Peyer's patch (tissue), 4 donors: ENCODE measurements at regions not wholly inside any gene's neighbourhood (a gene's known extent, or its start where the extent isn't known, plus 50 kb on each side); places are given as distances from the start of the nearest gene placed in this dataset.
A peak's percentile ranks its signal among the peaks of the same experiment; 100 is the strongest.
"Not testable (repeated sequence)": the region's sequence is repeated elsewhere in the genome, so short reads cannot be mapped to it uniquely, and the experiment has no call there.

ENCODE experiments used
- DNase-seq, 3 donors: peaks; one replicate each; pipeline ENCODE4 v3.0.0-alpha.2; 2017 to 2019
- H3K27ac ChIP-seq, 4 donors: fragments of 200-600 bp; sonication (generic); one replicate each; pipeline ENCODE4 v1.5.1; 2016 to 2019
- H3K27me3 ChIP-seq, 2 donors: fragments of 200-600 bp; sonication (generic); one replicate each; pipeline ENCODE4 v1.5.1; 2019
- H3K36me3 ChIP-seq, 3 donors: fragments of 200-600 bp; sonication (generic); one replicate each; pipeline ENCODE4 v1.5.1; 2016 to 2019
- H3K4me1 ChIP-seq, 4 donors: fragments of 200-600 bp; sonication (generic); one replicate each; pipeline ENCODE4 v1.5.1; 2016 to 2019
- H3K4me3 ChIP-seq, 4 donors: fragments of 200-600 bp; sonication (generic); 1 replicate in 3 of 4; 2 replicates in 1 of 4; pipeline ENCODE4 v1.5.1; 2016 to 2019; ENCODE audit warnings: mild to moderate bottlenecking in 1 of 4
- H3K9me3 ChIP-seq, 4 donors: fragments of 200-600 bp; sonication (generic); one replicate each; pipeline ENCODE4 v1.5.1; 2016 to 2019; ENCODE audit warnings: mild to moderate bottlenecking in 1 of 4

DNA sequence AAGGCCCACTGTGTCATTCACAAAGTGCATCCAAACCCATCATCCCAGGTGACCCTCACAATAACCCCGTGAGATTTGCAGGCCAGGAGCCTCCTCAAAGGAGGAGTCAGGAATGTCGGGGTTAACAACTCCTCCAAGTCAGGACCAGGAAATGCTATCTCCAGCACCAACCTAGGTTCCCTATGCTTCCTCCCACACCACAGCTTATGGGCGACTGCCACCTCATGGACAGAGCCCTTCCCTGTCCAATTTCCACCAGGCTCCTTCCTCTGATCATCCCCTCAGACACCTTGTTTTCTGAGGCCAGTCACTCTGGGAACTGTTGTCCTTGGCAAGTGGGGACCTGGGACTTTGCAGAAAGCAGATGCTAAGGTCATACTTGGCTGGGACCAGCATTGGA, 77.8 kb downstream of the LIMS3 start:
- not testable (repeated sequence) for H3K9me3 ChIP-seq, H3K4me1 ChIP-seq, H3K36me3 ChIP-seq, H3K27me3 ChIP-seq, H3K27ac ChIP-seq, H3K4me3 ChIP-seq
- DNase-seq: peak in 1 of 3 donors; percentile 4

DNA sequence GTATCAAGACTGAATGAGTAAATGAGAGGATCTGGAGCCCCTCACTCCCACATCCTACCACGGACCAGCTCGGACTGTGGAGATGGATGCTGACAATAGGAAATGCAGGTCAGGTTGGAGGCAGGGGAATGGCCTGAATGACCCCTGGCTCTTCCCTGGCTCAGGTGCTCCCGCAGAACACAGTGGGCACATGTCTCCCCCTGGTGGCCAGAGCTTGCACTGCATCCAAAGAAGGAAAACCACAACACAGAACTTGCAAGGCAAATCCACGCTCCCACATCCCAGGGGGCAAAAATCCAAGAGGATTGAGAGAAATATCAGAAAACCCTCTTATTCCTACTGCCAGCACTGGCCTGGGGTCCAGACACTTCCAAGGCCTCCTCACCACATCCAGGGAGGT, 82.3 kb downstream of the LIMS3 start:
- not testable (repeated sequence) for H3K4me1 ChIP-seq, H3K9me3 ChIP-seq, H3K4me3 ChIP-seq, H3K27me3 ChIP-seq, DNase-seq, H3K27ac ChIP-seq, H3K36me3 ChIP-seq

DNA sequence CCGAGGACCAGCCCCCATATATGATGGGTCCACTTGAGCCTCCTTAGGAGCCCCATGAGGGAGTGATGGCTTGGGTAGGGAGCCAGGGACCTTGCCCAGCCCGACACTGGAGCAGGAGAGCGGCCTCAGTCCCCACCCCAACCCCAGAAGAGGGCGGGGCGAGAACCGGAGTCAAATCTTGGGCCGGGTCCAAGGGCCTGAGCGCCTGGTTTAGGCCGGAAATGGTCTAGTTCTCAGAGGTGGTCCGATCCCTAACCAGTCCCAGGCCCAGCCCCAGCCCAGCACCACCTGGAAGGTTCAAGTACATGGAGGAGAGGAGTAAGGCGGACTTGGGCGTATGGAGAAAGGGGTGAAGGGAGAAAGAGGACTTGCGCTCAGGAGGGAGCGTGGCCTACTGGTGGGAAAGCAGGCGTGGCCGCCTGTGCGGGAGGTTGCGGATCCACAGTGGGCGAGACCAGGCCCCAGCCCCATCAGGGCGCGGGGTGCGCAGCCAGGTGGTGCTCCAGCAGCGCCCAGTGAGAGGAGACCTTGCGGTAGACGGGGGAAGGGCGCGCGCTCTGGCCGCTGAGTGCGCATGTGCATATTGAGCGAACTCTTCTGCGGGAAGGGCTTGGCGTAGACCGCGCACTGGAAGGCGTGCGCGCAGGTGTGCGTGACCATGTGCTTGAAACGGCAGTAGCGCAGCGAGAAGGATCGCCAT, 88.1 kb downstream of the LIMS3 start:
- DNase-seq, H3K4me1 ChIP-seq: not testable (repeated sequence)

DNA sequence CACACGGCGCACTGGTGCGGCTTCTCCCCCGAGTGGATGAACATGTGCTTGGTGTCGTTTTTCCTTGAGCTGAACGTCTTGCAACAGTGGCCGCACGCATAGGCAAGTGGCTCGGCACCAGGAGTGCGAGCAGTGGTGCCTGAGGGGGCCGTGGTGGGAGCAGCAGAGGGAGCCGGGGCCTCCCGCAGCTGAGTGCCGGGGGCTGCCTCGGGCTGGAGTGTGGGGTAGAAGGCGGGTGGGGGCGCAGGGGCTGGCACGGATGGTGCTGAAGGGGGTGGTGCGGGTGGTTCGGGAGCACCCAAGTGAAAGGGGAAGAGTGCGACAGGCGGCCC, 88.6 kb downstream of the LIMS3 start:
- not testable (repeated sequence) for H3K27ac ChIP-seq, H3K4me1 ChIP-seq, H3K36me3 ChIP-seq, H3K4me3 ChIP-seq, H3K27me3 ChIP-seq, DNase-seq, H3K9me3 ChIP-seq

More for the DNA sequence above, 88.1 kb downstream of the LIMS3 start:
- H3K36me3 ChIP-seq, H3K9me3 ChIP-seq, H3K27ac ChIP-seq, H3K27me3 ChIP-seq, H3K4me3 ChIP-seq: not testable (repeated sequence)

GRCh38 chr2:109987458-109988345, 89.2 kb downstream of the LIMS3 start:
- H3K36me3 ChIP-seq, H3K9me3 ChIP-seq, H3K4me1 ChIP-seq, H3K27ac ChIP-seq, DNase-seq, H3K27me3 ChIP-seq, H3K4me3 ChIP-seq: not testable (repeated sequence)

DNA sequence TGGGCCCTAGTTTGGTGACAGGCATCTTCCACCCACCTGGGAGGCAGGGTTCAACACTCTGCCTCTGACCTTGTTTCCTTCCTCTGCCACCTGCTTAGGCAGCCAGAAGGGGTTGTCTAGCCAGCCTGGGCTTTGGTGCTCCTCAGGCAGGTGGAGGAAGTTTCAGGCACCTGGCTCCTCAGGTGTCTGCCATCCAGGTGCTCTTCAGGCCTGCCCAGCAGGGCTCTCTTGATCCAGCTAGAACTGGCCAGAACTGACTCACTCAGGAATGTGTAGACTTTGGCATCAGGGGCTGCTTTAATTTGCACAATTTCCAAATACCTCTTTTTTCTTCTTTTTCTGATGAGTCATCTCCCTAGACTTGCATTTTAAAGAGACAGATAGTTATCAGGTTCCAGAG, 100.9 kb downstream of the LIMS3 start:
- not testable (repeated sequence) for H3K9me3 ChIP-seq, H3K27me3 ChIP-seq, H3K27ac ChIP-seq, H3K36me3 ChIP-seq, H3K4me3 ChIP-seq, H3K4me1 ChIP-seq, DNase-seq

GRCh38 chr2:110002502-110002901, 104.0 kb downstream of the LIMS3 start:
- not testable (repeated sequence) for DNase-seq, H3K9me3 ChIP-seq, H3K36me3 ChIP-seq, H3K27ac ChIP-seq, H3K4me3 ChIP-seq, H3K27me3 ChIP-seq, H3K4me1 ChIP-seq

- not testable (repeated sequence) for H3K36me3 ChIP-seq
Measured at GRCh38 chr2:110013388-110013787, 102.2 kb downstream of the MALL start.

DNA sequence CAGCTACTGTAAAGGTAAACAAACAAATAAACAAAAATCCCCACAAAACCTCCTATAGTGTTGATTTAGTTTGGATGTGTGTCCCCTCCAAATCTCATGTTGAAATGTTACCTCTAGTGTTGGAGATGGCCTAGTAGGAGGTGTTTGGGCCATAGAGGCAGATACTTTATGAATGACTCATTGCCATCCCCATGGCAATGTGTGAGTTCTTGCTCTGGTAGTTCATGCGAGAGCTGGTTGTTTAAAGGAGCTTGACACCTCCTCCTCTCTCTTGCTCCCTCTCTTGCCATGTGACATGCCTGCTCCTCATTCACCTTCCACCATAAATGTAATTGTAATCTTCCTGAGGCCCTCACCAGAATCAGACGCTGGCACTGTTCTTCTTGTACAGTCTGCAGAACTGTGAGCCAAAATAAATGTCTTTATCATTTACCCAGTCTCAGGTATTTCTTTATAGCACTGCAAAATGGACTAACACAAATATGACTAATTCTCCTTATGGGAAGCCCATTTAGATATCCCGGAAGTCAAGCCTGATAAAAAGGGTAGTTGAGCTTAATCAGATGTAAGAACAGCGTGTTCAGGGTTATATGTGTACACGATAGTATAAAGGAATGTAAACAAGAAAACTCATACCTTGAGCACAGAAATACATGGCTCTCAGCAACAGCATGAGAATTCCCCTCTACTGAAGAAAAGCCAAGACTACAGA, 99.1 kb downstream of the MALL start:
- H3K4me1 ChIP-seq, H3K27me3 ChIP-seq, H3K36me3 ChIP-seq, DNase-seq, H3K9me3 ChIP-seq, H3K27ac ChIP-seq, H3K4me3 ChIP-seq: not testable (repeated sequence)

More at GRCh38 chr2:110013388-110013787, 102.2 kb downstream of the MALL start:
- H3K4me1 ChIP-seq, H3K27ac ChIP-seq, H3K27me3 ChIP-seq, DNase-seq, H3K9me3 ChIP-seq, H3K4me3 ChIP-seq: not testable (repeated sequence)

GRCh38 chr2:110020269-110020668, 95.4 kb downstream of the MALL start:
- not testable (repeated sequence) for H3K27me3 ChIP-seq, H3K27ac ChIP-seq, H3K9me3 ChIP-seq, DNase-seq, H3K4me1 ChIP-seq, H3K36me3 ChIP-seq, H3K4me3 ChIP-seq

- DNase-seq, H3K4me3 ChIP-seq, H3K9me3 ChIP-seq, H3K4me1 ChIP-seq, H3K27me3 ChIP-seq, H3K27ac ChIP-seq, H3K36me3 ChIP-seq: not testable (repeated sequence)
Measured at GRCh38 chr2:110022278-110022677, 93.3 kb downstream of the MALL start.

DNA sequence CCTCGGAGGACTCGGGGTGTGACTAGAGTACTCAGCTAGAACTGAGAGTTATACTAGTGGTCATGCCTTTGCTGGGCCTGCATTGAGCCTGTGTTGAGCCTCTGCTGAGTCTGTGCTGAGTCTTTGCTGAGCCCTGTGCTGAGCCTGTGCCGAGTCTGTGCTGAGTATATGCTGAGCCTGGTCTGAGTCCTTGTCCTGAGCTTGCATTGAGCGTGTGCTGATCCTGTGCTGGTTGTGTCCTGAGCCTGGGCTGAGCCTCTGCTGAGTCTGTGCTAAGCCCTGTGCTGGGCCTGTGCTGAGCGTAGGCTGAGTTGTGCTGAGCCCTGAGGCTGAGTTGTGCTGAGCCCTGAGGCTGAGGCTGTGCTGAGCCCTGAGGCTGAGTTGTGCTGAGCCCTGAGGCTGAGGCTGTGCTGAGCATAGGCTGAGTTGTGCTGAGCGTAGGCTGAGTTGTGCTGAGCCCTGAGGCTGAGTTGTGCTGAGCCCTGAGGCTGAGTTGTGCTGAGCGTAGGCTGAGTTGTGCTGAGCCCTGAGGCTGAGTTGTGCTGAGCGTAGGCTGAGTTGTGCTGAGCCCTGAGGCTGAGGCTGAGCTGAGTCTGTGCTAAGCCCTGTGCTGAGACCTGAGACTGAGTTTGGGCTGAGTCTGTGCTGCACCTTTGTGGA, 89.4 kb downstream of the MALL start:
- H3K27ac ChIP-seq, H3K4me3 ChIP-seq, H3K36me3 ChIP-seq, H3K4me1 ChIP-seq, H3K9me3 ChIP-seq, H3K27me3 ChIP-seq, DNase-seq: not testable (repeated sequence)

DNA sequence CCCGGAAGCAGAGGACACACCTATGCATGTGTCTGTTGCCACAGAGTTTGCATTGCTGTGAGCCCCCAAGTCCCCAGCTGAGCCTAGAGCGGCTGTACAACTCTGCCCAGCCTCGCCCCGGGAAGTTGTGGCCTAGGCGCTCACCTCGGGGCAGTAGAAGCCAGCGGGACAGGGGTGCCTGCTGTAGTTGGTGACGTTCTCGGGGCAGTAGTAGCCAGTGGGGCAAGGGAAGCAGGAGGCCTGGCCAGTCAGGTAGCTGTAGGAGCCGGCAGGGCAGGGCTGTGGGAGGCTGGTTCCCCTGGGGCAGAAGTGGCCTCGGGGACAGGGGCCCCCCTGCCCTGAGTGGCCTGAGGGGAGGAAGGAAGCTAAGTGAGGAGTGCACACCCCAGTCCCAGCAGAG, 87.2 kb downstream of the MALL start:
- DNase-seq, H3K36me3 ChIP-seq, H3K4me1 ChIP-seq: not testable (repeated sequence)

GRCh38 chr2:110030894-110031293, 84.7 kb downstream of the MALL start:
- H3K27ac ChIP-seq: peak overlapping the region in 1 of 4 donors; percentile 52
- DNase-seq: peak in 1 of 3 donors; percentile 35

More for the DNA sequence above, 87.2 kb downstream of the MALL start:
- not testable (repeated sequence) for H3K27me3 ChIP-seq, H3K4me3 ChIP-seq, H3K9me3 ChIP-seq, H3K27ac ChIP-seq

More at GRCh38 chr2:110030894-110031293, 84.7 kb downstream of the MALL start:
- H3K4me1 ChIP-seq, H3K9me3 ChIP-seq, H3K36me3 ChIP-seq, H3K27me3 ChIP-seq, H3K4me3 ChIP-seq: not testable (repeated sequence)
